Endothelial cell of umbilical vein (primary cell): ENCODE measurements at regions not wholly inside any gene's neighbourhood (a gene's known extent, or its start where the extent isn't known, plus 50 kb on each side); places are given as distances from the start of the nearest gene placed in this dataset.

ENCODE experiments used
- CTCF ChIP-seq, 2 donors: IDR thresholded peaks; 1 replicate in 1 of 2; 2 replicates in 1 of 2; pipeline ENCODE4 v1.5.1; 2011; ENCODE audit warnings: low read length in 2 of 2, mild to moderate bottlenecking in 2 of 2, moderate library complexity in 2 of 2, control low read depth in 1 of 2, inconsistent platforms in 1 of 2, low read depth in 1 of 2; ENCODE audit not compliant: insufficient read depth in 1 of 2; ENCODE audit errors: extremely low read depth in 1 of 2
- EZH2 ChIP-seq: IDR thresholded peaks from 2 replicates; pipeline ENCODE4 v1.6.1; 2012; ENCODE audit warnings: borderline replicate concordance, low read depth, mild to moderate bottlenecking, moderate library complexity, low read length, inconsistent platforms; ENCODE audit not compliant: severe bottlenecking

DNA sequence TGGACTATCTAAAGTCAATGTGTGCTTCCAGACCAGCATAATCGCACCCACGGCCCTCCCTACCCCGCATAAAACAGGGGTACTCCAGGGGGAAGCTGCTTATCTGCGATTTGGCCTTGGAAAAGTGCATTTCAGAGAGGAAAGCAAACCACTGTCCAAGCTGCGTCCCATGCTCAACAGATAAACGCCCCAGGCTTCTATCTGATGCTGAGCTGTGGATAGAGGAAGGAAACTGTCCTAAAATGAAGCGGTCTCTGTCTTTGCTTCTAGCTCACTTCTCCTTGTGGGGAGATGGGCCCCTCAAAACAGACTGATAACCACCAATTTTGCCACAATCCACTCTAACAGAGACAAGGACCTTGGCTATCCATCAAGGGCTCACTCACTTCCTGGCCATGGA, 160.5 kb upstream of the TNRC6C start:
- TF ChIP-seq EZH2 (no peak), CTCF (IDR thresholded peaks at IDR 0.05; ENCODE audit: extremely low read depth in 1 of 2, insufficient read depth in 1 of 2, low read depth in 1 of 2, low read length in 2 of 2) (no peak)
